ELR (cell line): ENCODE measurements at regions not wholly inside any gene's neighbourhood (a gene's known extent, or its start where the extent isn't known, plus 50 kb on each side); places are given as distances from the start of the nearest gene placed in this dataset.
"Not testable (repeated sequence)": the region's sequence is repeated elsewhere in the genome, so short reads cannot be mapped to it uniquely, and the experiment has no call there.

ENCODE experiments used
- DNase-seq: peaks from one replicate; pipeline ENCODE4 v3.0.0-alpha.2; 2015; ENCODE audit warnings: low read depth

DNA sequence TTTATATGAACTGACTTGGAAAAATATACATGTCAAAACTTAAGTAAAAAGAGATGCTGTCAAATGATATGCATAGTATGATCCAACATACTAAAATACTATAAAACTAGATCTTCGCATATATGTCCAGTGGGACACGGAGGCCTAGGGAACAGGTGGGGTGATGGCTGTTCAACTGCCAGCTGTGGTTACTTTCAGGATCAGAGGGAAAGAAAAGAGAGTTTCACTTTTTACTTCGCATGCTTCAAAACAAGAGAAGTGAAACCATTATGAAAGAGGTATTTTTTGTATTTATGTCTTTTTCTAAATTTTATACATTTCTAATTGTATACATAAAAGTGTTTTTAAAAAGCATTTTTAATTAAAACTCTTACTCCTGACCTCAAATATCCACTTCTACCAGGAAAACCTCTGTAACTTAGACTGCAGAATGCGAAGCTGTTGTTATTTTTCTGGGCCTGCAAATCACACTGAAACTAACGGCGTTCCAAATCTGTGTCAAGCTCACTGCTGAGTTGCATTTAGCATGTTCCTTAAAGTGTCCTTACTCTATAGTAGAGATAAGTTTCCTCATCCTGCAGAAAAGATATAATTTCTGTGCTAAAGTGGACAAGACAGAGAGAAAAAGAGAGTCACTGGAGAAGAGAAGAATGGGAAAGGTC is 97.8 kb upstream of the SLC35G4 start:
- DNase-seq, result no peak

DNA sequence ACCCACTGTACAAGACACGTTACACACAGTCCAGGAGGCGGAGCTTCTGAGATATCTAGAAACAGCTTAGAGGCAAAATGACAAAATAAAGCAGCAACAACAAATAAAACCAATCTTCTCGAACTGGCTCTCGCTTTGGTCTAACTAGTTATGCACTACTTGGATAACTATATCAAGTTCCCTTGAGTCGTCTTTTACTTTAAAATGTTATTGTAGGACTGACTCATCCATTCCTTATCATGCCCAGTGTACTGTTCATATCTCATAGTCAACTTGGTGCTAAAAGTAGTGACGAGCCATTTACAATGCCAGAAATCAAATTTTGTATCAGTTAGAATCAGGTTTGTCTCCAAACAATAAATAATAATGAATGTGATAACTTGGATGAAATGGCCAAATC is 102.5 kb upstream of the SLC35G4 start:
- DNase-seq, result no peak

DNA sequence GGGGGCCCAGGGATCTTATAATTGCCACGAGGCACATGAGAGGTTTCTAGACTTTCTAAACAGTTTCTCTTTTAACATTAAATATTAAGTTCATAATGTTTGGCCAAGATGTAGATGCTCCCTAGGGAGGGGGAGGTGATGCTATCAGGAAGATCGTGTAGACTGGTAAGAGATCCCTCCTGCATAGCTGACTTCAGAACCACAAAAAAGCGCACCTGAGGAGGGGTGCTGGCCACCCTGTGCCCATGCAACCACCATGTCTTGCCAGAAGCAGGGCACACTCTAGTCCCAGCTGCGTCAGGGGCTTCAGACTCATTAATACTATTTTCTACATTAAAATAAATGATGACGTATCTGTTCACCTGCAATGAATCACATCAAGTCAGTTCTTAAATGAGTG is 103.4 kb upstream of the SLC35G4 start:
- no peak for DNase-seq

DNA sequence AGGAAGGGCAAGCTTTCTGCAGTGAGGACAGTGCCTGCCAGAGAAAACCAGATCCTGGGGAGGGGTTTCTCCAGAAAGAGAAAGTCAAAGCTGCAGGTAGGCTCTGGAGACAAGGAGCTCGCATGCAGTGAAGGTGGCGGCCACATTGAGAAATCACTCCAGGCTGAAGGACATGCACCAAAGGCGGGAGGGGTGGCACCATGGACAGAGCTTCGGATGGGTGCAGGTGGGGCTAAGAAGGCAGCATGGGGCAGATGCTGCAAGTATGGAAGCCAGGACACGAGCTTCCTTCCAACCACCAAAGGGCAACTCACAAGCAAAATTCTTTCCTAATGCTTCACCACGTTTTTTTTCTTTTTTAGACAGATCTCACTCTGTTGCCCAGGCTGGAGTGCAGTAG is 104.4 kb upstream of the SLC35G4 start:
- no peak for DNase-seq

DNA sequence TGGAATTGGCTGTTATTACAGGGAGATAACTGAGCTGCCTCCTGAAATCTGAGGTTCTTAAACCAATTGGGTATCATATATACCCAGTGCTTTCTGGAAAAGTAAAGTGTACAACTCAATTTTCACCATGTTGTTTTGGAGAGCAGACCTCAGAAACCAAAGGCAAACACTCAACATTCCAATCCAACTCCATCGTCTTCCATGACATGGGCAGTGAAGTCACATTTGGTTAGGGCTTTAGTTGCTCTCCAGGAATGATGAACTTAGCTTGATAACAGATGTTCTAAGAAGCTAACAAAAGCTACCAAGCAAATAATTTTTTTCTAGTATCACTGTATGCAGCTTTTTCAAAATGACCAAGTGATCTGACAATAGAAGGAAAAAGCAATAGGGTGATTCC is 107.0 kb upstream of the SLC35G4 start:
- no peak for DNase-seq

DNA sequence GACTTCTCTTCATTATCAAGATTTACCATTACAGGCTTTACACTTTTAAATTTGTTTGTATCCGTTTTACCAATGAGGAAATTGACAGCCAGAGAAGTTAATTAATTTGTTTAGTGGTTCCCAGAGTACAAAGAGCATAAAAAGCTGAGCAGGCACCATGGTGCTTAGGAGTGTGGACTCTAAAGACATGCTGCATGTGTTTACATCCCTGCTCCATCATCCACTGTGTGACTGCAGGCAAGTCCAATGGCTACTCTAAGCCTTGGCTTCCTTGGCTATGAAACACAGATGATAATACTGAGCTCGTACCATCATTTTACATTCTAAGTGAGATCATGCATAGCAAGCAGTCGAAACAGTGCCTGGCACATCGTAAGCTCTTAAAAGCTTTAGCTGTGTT is 108.0 kb upstream of the SLC35G4 start:
- no peak for DNase-seq

DNA sequence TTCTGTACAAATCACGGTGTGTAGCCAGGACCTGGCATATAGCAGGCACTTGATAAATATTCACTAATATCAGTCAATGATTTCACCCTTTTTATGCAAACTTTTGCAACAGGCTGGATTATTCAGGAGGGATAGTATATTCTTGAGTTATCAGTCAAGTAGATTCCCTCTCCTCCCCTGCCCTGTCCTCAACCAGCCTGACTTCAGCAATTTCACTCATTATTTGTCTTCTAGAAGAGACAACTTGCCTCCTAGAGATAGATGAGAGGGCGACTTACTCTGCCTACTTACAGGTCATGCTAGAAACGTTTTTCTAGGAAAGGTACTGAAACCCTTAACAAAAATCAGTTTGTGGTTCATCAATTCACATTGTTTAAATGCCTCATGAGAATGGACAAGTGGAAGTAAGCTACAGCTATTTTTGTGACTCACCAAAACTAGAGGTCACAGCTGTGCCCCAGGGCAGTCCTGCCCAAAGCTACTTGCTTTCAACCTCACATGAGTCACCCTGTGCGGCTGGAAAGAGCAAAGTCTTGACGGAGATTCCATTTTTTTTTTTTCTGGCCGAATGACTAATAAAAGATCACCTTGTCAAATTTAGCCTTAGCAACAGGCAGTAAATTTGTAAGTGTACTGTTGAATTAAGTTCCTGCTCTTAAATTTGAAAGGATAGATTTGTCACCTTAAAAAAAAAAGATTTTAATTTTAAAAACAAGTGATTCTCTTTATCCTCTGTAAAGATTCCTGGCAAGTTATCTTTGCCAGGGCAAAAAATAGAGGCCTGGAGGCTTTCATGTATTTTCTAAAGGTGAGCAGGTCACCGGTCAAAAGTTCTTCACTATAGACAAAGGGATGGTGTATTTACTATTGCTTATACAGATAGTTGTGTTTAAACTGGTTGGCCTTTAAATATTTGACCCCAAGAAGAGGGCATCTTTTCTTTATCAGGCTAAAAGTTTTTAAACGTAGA is 109.0 kb upstream of the SLC35G4 start:
- peak; percentile 100 for DNase-seq

DNA sequence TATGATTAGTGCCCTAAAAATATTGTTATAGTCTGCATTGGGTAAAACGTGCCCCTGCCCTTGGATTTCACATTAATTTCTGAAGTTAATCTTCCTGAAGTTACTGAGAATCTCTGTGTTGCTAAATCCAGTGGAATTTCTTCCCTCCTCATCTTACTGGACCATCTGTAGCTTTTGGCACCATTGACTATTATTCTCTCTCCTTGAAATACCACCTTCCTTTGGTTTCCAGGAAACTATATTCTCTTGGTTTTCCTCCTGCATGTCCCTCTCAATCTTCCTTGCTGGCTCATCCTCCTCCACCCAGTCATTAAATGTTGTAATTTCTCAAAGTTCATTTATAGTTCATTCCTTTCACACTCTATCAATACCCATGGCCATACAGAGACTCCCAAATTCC is 110.6 kb upstream of the SLC35G4 start:
- no peak for DNase-seq

DNA sequence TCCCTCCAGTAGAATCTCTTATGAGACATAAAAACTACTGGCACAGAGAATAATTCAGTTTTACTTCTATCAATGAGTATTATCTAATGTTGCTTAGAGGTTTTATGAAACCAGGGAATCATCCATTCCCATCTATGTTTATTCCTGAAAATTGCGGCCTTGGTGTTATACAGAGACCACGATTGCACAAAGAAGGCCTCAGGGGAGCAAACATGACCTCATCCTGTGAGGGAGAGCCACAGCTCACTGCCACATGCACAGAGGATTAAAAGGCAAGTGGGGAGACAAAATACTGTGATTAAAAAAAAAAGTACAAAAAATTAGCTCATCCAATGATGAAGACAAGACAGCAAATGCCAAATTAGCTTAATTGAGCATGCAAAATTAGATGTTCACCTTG is 111.8 kb upstream of the SLC35G4 start:
- DNase-seq, result peak; percentile 81

DNA sequence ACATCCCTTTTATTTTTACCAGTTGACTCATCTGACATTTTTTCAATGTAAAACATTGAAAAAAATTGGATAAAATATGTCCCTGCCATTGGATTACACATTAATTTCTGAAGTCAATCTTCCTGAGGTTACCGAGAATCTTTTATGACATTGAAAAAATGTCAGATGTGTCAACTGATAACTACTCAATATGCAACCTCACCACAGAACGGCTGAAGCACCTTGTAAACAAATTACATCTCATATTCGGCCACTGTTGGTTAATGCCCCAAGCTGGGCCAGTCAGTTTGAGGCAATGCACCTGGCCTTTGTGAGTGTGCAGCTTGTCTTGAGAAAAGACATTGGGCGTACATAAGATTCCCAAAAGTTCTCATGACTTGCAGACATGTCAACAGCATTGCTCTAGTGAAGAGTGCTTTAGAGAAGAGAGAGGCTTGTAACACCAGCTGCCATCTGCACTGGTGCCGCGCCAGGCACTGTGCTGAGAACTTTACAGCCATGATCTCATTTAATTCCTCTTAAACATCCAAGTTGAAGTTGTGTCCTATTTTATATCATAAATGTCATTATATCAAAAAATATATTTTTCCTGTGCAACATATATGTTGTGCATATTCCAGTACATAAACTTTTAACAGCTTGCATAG is 112.7 kb upstream of the SLC35G4 start:
- peak; percentile 46 for DNase-seq

DNA sequence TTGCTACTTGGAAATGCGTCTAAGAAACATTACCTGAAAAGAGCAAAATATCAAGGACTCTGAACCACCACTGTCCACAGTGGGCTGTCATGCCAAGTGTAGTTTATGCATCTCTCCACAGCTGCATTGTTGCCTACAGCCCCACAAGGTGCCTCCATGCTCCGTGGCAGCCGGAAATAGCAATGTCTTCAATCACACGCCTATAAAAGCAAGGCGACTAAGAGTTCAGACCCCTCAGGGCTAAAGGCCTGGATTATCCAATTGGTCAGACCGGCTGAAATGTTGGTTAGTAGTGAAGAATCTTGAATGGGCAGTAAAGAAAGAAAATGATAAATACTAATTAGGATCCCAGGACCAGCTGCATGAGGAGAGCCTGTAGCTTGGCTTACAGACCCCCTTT is 114.0 kb upstream of the SLC35G4 start:
- DNase-seq, result peak; percentile 47

DNA sequence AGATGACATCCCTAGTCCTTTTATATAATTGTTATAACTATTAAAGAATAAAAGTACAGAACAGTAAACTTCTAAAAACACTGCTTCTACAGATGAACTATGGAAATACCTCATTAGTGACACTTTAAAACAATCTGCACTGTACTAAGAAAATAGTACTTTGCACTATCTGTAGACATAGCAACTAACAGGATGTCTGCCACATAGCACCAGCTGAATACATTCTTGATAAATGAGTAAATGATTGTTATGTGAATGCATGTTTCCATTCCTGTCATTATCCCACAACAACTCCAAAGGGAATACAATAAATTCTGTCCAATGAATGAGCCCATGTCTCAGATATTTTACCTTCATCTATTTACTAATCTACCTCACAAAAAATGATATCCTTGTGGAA is 115.3 kb upstream of the SLC35G4 start:
- DNase-seq, result peak; percentile 66

DNA sequence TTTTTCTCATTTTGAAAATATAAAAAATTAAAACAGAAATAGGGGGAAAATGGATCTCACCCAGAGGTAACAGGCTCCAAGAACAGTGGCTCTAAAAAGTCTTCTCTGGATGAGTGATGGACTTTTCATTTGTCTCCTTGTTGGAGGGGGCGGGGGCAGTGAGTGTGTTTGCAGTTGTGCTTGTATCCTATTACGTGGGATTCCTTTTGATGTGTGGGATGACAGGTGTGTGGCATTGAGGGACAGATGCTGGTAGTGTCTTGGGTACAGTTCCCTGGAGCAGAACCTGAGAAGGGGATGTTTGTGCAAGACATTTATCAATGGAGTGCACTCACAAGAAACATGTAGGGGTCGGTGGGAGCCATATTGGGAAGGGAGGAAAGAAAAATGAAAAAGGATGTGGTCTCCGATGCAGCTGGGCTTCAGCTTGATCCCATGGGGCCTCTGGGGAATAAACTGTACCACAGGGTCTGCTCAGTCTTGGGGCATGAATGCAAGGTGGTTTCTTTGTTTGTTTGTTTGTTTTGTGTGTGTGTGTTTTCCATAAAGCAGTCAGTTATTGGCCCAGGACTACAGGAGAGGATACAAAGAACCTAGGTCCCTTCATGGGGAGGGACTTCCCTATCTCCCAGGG is 120.0 kb upstream of the SLC35G4 start:
- no peak for DNase-seq

DNA sequence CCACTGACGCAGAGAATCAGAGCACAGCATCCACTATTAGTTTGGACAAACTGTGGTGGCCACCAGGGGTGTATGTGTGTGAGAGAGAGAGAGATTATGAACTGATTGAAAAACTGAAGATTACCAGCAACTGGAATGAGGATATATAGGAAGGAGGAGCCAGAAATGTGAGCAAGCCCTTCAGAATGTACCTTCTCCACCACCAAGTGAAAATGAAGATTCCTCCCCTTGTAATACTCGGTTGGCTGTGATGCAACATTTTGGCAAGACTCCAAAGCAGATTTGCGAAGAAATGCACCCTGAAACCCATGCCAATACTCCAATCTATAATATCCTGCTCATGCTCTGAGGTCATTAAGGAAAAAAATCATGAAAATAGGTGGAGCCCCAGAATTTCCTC is 121.2 kb upstream of the SLC35G4 start:
- DNase-seq, result peak; percentile 49

DNA sequence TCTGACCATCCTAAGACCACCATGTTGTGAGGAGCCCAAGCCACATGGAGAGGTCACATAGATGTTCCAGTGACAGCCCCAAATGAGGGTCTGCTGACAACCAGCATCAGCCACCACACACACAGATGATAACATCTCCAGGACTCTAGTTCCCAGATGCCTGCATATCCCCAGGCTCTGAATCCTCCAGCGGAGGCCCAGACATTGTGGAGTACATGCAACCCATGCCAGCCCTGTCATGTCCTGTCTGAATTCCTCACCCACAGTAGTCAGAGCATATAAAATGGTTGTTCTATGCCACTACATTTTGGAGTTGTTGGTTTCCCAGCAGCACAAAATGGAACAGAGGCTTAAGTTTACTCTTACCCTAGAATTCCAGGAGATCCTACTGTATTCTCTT is 122.0 kb upstream of the SLC35G4 start:
- DNase-seq, result no peak

DNA sequence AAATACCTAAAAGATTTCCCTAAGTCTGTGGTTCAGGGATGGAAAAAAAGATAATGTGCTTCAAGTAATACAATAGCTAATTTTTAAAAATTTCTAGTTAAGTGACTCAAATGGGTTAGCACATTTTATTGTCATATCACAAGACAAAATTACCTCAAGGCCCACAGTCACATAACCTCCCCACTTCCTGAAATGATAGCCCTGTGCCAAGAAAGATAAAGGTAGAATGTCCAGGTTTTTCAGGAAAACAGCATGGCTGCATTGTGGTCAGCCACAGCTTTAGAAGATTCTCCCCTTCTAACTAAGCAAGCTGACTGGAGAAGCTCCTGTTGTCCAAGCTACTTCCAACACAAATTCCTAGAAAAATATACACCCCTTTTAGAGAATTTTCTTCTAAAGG is 127.1 kb upstream of the SLC35G4 start:
- no peak for DNase-seq

DNA sequence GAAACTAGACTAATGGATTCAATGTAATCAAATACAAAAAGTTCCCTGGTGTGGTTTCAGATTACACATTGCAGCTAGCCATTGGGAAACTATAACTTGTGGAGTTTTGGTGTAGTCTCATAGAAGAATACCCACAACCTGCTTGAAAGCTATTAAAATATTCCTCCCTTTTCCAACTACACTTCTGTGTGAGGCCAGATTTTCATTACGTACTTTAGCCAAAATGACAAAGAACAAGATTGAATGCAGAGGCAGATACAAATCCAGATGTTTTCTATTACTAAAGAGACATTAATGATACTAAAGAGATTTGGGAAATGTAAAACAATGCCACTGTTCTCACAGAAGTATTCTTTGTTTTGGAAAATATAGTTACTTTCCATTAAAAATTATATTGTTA is 128.7 kb upstream of the SLC35G4 start:
- no peak for DNase-seq

DNA sequence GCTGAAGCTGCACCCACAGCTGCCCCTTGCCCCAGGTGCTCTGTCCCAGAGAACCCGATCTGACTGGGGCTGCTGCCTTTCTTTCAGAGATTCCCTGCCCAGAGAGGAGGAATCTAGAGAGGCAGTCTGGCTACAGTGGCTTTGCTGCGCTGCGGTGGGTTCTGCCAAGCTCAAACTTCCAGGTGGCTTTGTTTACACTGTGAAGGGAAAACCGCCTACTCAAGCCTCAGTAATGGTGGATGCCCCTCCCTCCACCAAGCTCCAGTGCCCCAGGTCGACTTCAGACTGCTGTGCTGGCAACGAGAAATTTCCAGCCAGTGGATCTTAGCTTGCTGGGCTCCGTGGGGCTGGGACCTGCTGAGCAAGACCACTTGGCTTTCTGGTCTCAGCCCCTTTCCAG is 130.4 kb upstream of the SLC35G4 start:
- not testable (repeated sequence) for DNase-seq

DNA sequence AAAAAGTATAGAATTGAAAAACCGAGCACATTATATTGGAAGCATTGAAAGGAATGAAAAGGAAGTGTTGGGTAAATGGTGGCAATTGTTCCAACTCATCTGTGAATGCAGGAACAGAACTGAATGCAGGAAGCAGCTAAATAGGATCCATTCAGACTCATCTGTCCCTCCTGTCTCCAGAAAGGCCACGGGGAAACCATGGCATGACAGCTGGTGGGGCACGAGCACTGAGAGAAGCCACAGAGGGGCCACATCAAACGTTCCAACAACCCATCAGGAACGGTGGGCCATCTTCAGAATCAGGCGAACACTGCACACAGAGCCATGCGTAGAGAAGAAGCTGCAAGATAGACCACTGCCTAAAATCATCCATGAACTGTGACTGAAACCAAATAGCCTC is 138.5 kb upstream of the SLC35G4 start:
- DNase-seq, result no peak

DNA sequence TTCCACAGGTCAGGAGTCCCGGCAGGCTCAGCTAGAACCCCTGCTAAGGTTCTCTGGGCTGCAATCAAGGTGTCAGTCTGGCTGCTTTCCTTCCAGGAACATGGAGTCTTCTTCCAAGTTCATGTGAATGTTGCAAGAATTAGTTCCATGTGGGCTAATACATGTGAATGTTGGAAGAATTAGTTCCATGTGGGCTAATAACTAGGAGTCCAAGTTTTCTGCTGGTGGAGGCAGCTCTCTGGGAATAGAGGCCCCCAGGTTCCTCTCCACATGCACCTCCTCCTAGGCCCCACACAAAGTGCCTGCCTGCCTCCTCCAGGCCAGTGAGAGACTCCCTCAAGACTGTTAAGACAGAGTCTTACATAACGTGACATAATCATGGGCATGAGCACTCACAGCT is 140.8 kb upstream of the SLC35G4 start:
- no peak for DNase-seq

DNA sequence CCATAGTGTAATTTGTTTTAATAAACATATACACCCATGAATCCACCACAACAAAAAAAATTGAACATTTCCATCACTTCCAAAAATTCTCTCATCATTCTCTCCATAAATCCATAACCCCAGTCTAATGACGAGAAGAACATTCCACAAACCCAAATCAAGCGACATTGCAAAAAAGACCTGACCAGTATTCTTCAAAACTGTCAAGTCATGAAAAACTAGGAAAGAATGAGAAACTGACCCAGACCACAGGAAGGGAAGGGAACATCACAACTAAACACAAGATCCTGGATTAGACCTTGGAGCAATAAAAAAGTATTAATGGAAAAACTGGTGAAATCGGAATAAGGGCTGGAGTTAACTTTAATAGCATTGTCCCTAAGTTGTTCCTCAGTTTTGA is 141.3 kb upstream of the SLC35G4 start:
- DNase-seq, result no peak

DNA sequence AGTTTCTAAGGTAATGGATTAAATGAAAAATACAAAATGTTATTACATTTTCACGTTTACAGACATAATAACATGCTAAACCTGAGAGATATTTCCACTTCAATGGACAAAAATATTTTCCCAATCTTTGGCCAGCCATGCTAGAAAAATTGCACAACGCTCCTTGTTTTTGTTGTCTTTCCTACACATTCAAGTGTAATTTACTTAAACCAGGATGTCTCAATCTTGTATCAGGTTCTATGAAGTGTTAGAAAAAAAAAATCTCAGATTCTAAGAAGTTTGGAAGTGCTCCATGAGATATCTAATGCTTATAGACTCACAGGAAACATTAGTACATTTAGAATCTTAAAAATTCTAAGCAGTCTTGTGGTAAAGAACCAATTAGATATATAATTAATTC is 141.8 kb upstream of the SLC35G4 start:
- DNase-seq, result no peak

DNA sequence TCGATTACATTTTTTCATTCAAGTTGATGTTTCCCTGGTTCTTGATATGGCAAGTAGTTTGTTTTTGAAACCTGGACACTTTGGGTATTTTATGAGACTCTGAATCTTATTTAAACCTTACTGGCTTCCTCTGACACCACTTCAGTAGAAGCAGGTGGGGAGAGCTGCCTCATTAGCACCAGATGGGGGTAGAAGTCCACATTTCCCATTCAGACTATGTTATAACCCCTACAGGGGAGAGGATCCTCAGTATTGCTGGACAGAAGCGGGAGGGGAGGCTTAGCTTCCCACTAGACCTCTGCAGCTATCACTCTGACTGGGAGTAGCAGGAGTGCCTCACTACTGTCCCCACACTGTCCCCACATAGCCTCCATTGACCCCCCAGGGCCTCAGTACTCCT is 145.3 kb upstream of the SLC35G4 start:
- DNase-seq, result no peak
